PFSK-1 (cell line): ENCODE measurements at regions not wholly inside any gene's neighbourhood (a gene's known extent, or its start where the extent isn't known, plus 50 kb on each side); places are given as distances from the start of the nearest gene placed in this dataset.

ENCODE experiments used
- FOXP2 ChIP-seq: optimal IDR thresholded peaks from 2 replicates; pipeline ENCODE3; 2011; ENCODE audit warnings: borderline replicate concordance, control low read depth, inconsistent platforms; ENCODE audit not compliant: insufficient read depth; ENCODE audit errors: extremely low read length, extremely low read depth
- POLR2AphosphoS5 ChIP-seq: IDR thresholded peaks from 2 replicates; pipeline ENCODE4 v1.6.1; 2012; ENCODE audit warnings: low read depth, mild to moderate bottlenecking, control low read depth, low read length, moderate library complexity
- REST ChIP-seq, 2 experiments: IDR thresholded peaks; 2 replicates each; pipeline versions ENCODE4 v1.6.1 to v1.8.0; 2011 to 2012; ENCODE audit warnings: low read depth in 2 of 2, low read length in 2 of 2, control low read depth in 1 of 2, inconsistent platforms in 1 of 2, mild to moderate bottlenecking in 1 of 2, moderate library complexity in 1 of 2; ENCODE audit not compliant: insufficient read depth in 1 of 2
- SIN3A ChIP-seq: IDR thresholded peaks from 2 replicates; pipeline ENCODE4 v1.6.1; 2012; ENCODE audit warnings: mild to moderate bottlenecking, low read length, moderate library complexity, borderline replicate concordance; ENCODE audit not compliant: insufficient read depth

GRCh38 chr20:40890635-40891034 is 138.0 kb upstream of the TOP1 start:
- TF ChIP-seq POLR2AphosphoS5 (no peak), REST (IDR thresholded peaks at IDR 0.05; ENCODE audit: insufficient read depth in 1 of 2, low read depth in 2 of 2, low read length in 2 of 2) (no peak), FOXP2 (no peak), SIN3A (no peak)
